Gastrocnemius medialis (tissue), 4 donors: ENCODE measurements at regions not wholly inside any gene's neighbourhood (a gene's known extent, or its start where the extent isn't known, plus 50 kb on each side); places are given as distances from the start of the nearest gene placed in this dataset.

Experiments
- ATAC-seq, 2 donors: fragments of 150-250 bp; one replicate each; pipeline ENCODE4 v1.9.1; 2016
- DNase-seq, 2 donors: peaks; one replicate each; pipeline ENCODE4 v3.0.0-alpha.2; 2019
- H3K27ac ChIP-seq, 4 donors: fragments of 200-600 bp; sonication (generic); 1 replicate in 1 of 4; 2 replicates in 3 of 4; pipeline ENCODE4 v1.5.1; 2016 to 2018; ENCODE audit warnings: mild to moderate bottlenecking in 2 of 4, moderate library complexity in 1 of 4
- H3K27me3 ChIP-seq, 3 donors: fragments of 200-600 bp; sonication (generic) in 2 of 3; 1 replicate in 1 of 3; 2 replicates in 2 of 3; pipeline versions ENCODE4 v1.5.1 to v1.6.0; 2016 to 2019; ENCODE audit warnings: mild to moderate bottlenecking in 1 of 3, moderate library complexity in 1 of 3
- H3K36me3 ChIP-seq, 2 donors: fragments of 200-600 bp; sonication (generic) in 1 of 2; one replicate each; pipeline ENCODE4 v1.5.1; 2017 to 2018
- H3K4me1 ChIP-seq, 2 donors: fragments of 200-600 bp; sonication (generic) in 1 of 2; one replicate each; pipeline ENCODE4 v1.5.1; 2016 to 2017; ENCODE audit warnings: mild to moderate bottlenecking in 2 of 2
- H3K4me3 ChIP-seq, 4 donors: fragments of 200-600 bp; sonication (generic) in 3 of 4; 1 replicate in 1 of 4; 2 replicates in 3 of 4; pipeline ENCODE4 v1.5.1; 2016 to 2019; ENCODE audit warnings: mild to moderate bottlenecking in 2 of 4
- H3K9me3 ChIP-seq, 3 donors: fragments of 200-600 bp; sonication (generic) in 2 of 3; 1 replicate in 1 of 3; 2 replicates in 2 of 3; pipeline ENCODE4 v1.5.1; 2016 to 2019
- CTCF ChIP-seq, 5 experiments: fragments of 450-650 bp in 3 of 5; fragments of 200-600 bp in 2 of 5; sonication (generic) in 2 of 5; IDR thresholded peaks in 4 of 5; conservative IDR thresholded peaks in 1 of 5; 1 replicate in 4 of 5; 2 replicates in 1 of 5; pipeline ENCODE4 v1.5.1; 2016 to 2019; ENCODE audit warnings: antibody characterized with exemption in 5 of 5, mild to moderate bottlenecking in 3 of 5, moderate library complexity in 3 of 5
- POLR2A ChIP-seq, 2 donors: fragments of 450-650 bp; IDR thresholded peaks; one replicate each; pipeline ENCODE4 v1.6.1; 2017; ENCODE audit warnings: antibody characterized with exemption in 2 of 2, mild to moderate bottlenecking in 2 of 2, moderate library complexity in 2 of 2
- in situ Hi-C, 4 donors: fragments of 200-750 bp; cut with MboI; loops; one replicate each; pipeline versions ENCODE4 v1.15.0 to v1.8.0; 2017; ENCODE audit warnings: low sequenced_read_pairs in 4 of 4
- intact Hi-C: fragments of 100-400 bp; cut with DNase I; formaldehyde crosslinking; loops from one replicate; pipeline ENCODE4 v1.15.1; 2023; ENCODE audit warnings: low total_unique reads

- intact Hi-C loops (no loop called here), in situ Hi-C loops (no loop called here)
- H3K4me3 ChIP-seq, result no peak overlapping the region
These were observed 338.7 kb upstream of the GATB start for GRCh38 chr4:152099555-152099954.

GRCh38 chr4:152099061-152099425 is 338.2 kb upstream of the GATB start:
- in situ Hi-C loops (no loop called here), intact Hi-C loops (no loop called here)
- DNase-seq (no peak), ATAC-seq (no peak)
- TF ChIP-seq POLR2A (IDR thresholded peaks at IDR 0.05) (no peak), CTCF (IDR thresholded peaks at IDR 0.05 in 4 of 5, conservative IDR thresholded peaks at IDR 0.05 in 1 of 5) (no peak)
- no peaks in the 10 kb centered on the region for H3K27me3 ChIP-seq
- H3K4me1 ChIP-seq, result no peaks in the 10 kb centered on the region
- no peak overlapping the region for H3K4me3 ChIP-seq
- no peak overlapping the region for H3K27ac ChIP-seq
- H3K9me3 ChIP-seq, result no peaks in the 10 kb centered on the region
- H3K36me3 ChIP-seq, result no peaks in the 10 kb centered on the region

More at GRCh38 chr4:152099555-152099954, 338.7 kb upstream of the GATB start:
- Histone ChIP-seq H3K27me3 (no peaks in the 10 kb centered on the region), H3K9me3 (no peaks in the 10 kb centered on the region), H3K36me3 (no peaks in the 10 kb centered on the region), H3K4me1 (no peaks in the 10 kb centered on the region), H3K27ac (no peak overlapping the region)
- TF ChIP-seq POLR2A (IDR thresholded peaks at IDR 0.05) (no peak), CTCF (IDR thresholded peaks at IDR 0.05 in 4 of 5, conservative IDR thresholded peaks at IDR 0.05 in 1 of 5) (no peak)
- ATAC-seq, result no peak
- no peak for DNase-seq

GRCh38 chr4:152098365-152099060 is 337.7 kb upstream of the GATB start:
- H3K27ac ChIP-seq, result no peak overlapping the region
- intact Hi-C loops, result no loop called here
- ATAC-seq, result no peak

GRCh38 chr4:152097371-152097770 is 336.6 kb upstream of the GATB start:
- H3K9me3 ChIP-seq, result no peaks in the 10 kb centered on the region
- no peak overlapping the region for H3K4me3 ChIP-seq
- intact Hi-C loops, result no loop called here
- TF ChIP-seq POLR2A (IDR thresholded peaks at IDR 0.05) (no peak), CTCF (IDR thresholded peaks at IDR 0.05 in 4 of 5, conservative IDR thresholded peaks at IDR 0.05 in 1 of 5) (no peak)
- no peak overlapping the region for H3K27ac ChIP-seq
- no peaks in the 10 kb centered on the region for H3K4me1 ChIP-seq
- in situ Hi-C loops, result no loop called here
- H3K27me3 ChIP-seq, result no peaks in the 10 kb centered on the region
- H3K36me3 ChIP-seq, result no peaks in the 10 kb centered on the region
- no peak for ATAC-seq
- DNase-seq, result no peak

More at GRCh38 chr4:152098365-152099060, 337.7 kb upstream of the GATB start:
- in situ Hi-C loops, result no loop called here
- DNase-seq, result no peak
- Histone ChIP-seq H3K27me3 (no peaks in the 10 kb centered on the region), H3K4me1 (no peaks in the 10 kb centered on the region), H3K36me3 (no peaks in the 10 kb centered on the region), H3K4me3 (no peak overlapping the region), H3K9me3 (no peaks in the 10 kb centered on the region)
- TF ChIP-seq CTCF (IDR thresholded peaks at IDR 0.05 in 4 of 5, conservative IDR thresholded peaks at IDR 0.05 in 1 of 5) (no peak), POLR2A (IDR thresholded peaks at IDR 0.05) (no peak)

GRCh38 chr4:152095701-152096070 is 334.9 kb upstream of the GATB start:
- ATAC-seq (no peak), DNase-seq (no peak)
- H3K36me3 ChIP-seq, result no peaks in the 10 kb centered on the region
- no peaks in the 10 kb centered on the region for H3K27me3 ChIP-seq
- in situ Hi-C loops, result no loop called here
- no peak overlapping the region for H3K4me3 ChIP-seq
- intact Hi-C loops, result no loop called here
- no peak overlapping the region for H3K27ac ChIP-seq
- no peaks in the 10 kb centered on the region for H3K9me3 ChIP-seq
- H3K4me1 ChIP-seq, result no peaks in the 10 kb centered on the region
- TF ChIP-seq CTCF (IDR thresholded peaks at IDR 0.05 in 4 of 5, conservative IDR thresholded peaks at IDR 0.05 in 1 of 5), result no peak
- no peak for TF ChIP-seq POLR2A (IDR thresholded peaks at IDR 0.05)
